HG02870 (cell line): ENCODE measurements at regions not wholly inside any gene's neighbourhood (a gene's known extent, or its start where the extent isn't known, plus 50 kb on each side); places are given as distances from the start of the nearest gene placed in this dataset.
"Not testable (repeated sequence)": the region's sequence is repeated elsewhere in the genome, so short reads cannot be mapped to it uniquely, and the experiment has no call there.

ENCODE experiments used
- ATAC-seq: cut with Tn5 transposase; IDR thresholded peaks from one replicate; pipeline ENCODE4 v1.9.1; 2021; ENCODE audit warnings: mild to moderate bottlenecking, moderate library complexity; ENCODE audit not compliant: unreplicated experiment

DNA sequence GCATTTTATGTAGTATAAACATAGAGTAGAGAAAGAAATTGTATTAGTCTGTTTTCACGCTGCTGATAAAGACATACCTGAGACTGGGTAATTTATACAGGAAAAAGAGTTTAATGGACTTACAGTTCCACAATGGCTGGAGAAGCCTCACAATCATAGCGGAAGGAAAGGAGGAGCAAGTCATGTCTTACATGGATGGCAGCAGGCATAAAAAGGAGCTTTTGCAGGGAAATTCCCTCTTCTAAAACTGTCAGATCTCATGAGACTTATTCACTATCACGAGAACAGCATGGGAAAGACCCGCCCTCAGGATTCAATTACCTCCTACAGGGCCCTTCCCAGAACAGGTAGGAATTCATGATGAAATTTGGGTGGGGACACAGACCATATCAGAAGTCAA, 98.1 kb downstream of the ARRDC3 start:
- not testable (repeated sequence) for ATAC-seq

DNA sequence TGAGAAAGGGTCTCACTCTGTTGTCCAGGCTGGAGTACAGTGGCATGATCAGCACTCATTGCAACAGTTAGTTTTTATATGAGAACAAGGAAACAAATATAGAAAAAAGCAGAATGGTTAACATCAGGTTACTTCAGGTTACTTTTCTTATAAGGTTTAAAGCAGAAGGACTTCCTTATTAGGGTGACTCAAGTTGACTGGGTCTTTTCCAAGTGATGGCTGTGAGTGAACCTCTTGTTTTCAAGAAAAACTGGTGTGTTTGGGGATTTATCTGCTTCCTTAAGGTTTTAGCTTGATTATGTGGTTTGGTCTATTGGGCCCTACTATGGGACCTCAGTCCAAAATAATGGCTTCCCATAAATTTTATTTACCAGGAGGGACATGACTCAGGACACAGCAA, 99.2 kb downstream of the ARRDC3 start:
- no peak for ATAC-seq

DNA sequence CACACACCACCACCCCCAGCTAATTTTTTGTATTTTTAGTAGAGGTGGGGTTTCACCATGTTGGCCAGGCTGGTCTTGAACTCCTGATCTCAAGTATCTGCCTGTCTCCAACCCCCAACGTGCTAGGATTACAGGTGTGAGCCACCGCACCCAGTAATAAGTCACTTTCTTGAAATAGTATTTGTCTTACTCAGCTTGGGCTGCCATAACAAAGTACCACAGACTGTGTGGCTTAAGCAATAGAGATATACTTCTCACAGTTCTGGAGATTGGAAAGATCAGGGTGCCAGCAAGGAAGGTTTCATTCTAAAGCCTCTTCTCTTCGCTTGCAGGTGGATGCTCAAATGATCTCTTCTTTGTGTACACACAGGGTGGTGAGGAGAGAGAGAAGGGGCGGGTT, 99.8 kb downstream of the ARRDC3 start:
- no peak for ATAC-seq

DNA sequence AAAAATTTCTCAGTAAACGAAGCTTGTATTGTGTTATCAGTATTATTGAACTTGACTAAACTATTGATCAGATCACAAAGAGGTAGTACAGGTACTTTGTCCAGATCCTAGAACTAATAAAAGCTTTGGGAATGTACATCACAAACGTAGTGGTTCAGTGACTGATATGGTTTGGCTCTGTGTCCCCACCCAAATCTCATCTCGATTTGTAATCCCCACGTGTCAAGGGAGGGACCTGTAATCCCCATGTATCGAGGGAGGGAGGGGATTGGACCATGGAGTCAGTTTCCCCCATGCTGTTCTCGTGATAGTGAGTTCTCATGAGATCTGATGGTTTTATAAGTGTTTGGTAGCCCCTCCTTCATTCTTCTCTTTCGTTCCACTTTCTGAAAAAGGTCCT, 100.9 kb downstream of the ARRDC3 start:
- ATAC-seq: no peak

DNA sequence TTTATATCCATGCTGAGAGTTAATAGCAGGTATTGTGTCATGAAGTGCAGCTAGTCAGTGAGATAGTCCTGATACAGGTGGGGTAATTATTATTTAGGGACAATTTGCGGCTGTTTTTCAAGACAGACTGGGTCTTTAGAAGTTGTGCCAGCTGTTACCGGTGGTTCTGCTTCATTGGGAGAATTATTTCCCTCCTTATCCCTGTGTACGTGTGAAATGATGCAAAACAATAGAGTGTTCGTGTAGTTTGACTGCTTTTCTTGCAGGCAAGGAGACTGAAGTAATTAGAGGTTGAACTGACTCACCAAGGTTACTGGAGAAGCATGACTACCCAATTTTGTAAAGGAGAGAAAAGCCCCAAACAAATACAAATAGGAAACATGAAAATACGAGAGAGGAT, 101.7 kb downstream of the ARRDC3 start:
- no peak for ATAC-seq

DNA sequence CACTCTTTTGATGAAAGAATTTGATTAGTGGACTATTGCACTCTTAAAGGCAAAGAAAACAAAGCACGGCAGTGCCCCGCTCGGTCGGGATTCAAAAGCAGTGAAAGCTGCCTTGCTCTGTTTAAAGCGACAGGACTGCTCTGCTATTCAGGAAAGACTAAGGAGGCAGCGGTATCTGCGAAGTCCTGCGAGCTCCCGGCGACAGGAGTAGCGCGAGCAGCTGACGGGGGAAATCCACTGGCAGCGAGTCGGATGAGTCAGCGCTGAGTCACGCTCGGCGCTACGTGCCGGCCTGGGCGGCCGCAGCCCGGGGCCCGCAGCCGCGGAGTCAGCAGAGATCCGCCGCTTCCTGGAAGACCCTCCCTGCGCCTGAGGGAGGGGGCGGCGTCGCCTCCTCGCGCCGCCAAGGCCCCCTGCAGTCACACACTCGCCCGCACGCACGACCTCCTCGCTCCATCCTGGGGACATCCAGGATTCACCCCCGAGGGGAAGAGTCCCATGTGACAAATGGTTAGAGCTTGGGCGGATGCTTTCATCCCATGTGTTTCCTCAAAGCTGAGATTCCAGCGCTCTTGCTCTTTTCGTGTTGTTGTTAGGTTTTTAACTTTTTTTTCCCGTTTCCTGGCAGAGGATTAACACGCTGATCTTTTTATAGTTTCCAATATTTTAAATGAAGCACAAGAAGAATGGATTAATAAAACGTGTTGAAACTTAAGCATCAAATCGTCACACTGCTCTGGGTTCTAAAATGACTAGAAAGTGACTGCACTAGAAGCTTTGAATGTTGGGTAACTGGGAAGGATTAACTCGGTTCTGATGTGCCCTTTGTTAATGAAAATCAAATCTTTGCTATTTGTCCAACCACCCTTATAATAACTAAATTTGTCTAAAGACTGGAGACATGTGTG, 102.5 kb downstream of the ARRDC3 start:
- peak; percentile 91 for ATAC-seq

DNA sequence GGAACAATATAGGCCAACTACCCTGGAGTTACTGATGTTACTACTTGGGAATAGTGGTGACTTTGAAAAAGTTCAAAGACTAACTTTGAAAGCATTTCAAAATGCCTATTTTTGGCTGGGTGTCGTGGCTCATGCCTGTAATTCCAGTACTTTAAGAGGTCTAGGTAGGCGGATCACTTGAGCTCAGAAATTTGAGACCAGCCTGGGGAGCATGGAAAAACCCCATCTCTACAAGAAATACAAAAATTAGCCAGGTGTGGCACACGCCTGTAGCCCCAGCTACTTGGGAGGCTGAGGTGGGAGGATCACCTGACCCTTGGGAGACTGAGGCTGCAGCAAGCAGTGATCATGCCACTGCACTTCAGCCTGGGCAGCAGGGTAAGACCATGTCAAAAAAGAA, 105.3 kb downstream of the ARRDC3 start:
- ATAC-seq: no peak

DNA sequence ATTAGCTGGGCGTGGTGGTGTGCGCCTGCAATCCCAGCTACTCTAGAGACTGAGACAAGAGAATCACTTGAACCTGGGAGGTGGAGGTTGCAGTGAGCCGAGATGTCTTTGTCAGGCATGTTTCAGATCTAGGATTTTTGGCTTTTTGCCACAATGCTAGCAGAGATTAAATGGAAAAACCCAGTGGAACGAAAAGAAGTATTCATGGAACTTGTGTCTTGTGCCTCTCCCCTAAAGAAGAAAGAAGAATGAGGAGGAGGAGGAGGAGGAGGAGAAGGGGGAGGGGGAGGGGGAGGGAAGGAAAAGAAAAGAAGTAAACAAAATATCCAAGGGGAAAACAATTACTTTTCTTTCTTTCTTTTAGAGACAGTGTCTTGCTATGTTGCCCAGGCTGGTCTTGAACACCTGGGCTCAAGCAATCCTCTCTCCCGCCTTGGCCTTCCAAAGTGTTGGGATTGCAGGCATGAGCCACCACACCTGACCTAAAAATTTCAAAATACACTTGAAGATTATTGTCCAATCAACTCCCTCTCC, 106.0 kb downstream of the ARRDC3 start:
- ATAC-seq: no peak

DNA sequence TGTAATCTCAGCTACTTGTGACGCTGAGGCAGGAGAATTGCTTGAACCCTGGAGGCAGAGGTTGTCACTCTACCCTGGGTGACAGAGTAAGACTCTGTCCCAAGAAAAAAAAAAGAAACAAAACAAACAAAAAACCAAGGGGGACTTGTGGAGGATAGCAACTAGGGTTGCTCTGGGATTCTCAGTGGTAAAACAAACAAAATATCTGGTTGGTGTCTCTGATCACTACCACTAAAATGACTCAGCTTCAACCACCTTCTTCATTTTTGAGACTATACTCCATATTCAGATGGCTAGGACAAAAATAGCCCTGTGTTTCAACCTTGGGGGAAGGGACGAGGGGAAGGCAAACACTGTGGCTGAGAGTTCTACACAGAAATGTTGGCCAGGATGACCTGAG, 110.3 kb downstream of the ARRDC3 start:
- ATAC-seq: peak; percentile 89

DNA sequence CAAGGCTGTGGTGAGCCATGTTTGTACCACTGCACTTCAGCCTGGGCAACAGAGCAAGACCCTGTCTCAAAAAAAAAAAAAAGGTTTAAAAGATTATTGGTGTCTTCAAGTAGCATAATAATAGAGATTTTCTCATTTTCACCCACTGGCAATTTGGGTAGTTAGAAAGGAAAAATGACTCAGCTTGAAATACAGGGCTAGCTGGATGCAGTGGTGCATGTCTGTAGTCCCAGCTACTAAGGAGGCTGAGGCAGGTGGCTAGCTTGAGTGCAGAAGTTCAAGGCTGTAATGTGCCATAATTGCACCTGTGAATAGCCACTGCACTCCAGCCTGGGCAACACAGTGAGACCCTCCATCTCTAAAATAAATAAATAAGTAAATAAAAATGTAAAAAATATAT, 111.1 kb downstream of the ARRDC3 start:
- peak; percentile 49 for ATAC-seq

DNA sequence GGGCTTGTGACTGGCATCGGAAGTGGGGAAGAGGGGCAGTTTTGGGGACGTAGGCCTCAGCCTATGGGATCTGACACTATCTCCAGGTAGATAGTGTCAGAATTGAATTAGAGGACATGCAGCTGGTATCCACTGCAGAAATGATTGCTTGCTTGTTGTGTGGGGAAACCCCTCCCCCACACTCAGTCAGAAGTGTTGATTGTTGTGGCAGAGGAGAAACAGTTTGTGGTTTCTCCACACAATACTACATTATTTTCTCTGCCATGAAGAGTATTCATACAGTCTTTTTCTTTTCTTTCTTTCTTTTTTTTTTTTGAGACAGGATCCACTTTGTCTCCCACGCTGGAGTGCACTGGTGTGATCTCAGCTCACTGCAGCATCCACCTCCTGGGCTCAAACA, 113.9 kb downstream of the ARRDC3 start:
- no peak for ATAC-seq

DNA sequence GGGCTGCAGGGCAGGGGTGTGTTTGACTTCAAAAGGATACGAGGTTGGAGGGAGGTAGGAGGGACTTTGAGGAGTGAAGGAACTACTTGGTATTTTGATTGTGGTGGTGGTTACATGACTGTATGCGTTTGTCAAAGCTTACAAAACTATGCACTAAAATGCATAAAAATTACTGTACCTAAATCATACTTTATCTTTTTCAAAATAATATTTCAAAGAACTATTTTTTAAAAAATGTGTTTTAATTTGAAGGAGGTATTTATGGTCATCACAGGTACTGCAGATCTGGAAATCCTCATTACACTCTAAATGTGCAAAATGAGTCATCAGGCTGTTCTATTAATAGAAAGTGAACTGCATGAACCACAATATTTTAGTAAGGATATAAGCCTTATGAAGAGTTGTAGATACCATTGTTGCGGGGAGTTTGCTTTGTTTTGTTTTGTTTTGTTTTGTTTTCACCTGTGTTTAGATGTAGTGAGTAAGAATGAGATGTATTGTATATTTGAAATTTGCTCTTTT, 116.9 kb downstream of the ARRDC3 start:
- peak; percentile 55 for ATAC-seq

DNA sequence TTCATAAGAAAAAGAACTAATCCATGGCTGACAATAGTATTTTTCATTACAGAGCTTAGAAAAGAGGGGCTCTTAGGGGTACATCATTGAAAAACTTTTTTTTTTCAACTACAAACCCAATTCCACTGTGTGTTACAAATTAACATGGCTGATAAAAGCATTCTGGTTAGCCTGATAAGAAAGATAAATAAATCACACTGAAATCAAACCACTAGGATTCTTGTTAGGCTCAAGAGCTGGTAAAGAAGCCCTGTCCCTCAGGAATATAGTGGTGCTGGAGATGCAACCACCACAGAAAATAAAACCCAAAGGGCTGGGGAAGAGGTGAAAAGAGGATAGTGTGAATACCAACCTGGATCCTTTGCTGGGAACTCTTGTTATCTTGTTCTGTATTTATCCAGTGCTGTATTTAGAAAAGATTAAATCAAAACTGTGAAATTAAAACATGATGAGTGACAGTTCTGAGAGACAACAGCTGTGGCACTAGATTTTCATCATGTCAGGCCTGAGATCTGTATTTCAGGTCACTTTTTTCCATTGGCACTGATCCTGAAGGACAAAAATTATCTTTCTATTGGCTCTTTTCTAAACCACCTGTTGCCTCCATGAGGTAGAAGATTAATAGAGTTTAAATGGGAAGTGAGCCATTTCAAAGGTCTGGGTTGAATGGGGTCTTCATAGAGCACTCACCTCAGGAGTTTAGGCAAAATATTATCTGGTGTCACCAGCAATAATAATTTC, 118.6 kb downstream of the ARRDC3 start:
- ATAC-seq: no peak

DNA sequence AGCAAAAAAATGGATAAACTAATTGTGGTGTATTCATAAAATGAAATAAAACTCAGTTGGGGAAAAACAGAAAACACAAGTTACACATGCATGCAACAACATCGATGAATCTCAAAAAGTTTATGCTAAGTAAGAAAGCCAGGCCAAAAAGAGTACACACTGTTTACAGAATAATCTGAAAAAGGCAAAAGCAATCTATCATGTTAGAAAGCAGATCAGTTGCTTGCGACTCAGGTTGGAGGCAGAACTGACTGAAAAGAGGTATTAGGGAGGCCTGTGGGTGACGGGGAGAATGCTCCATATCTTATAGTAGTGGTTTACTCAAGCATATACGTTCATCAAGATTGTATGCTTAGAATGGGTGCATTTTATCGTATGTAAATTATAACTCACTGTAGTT, 119.2 kb downstream of the ARRDC3 start:
- no peak for ATAC-seq

DNA sequence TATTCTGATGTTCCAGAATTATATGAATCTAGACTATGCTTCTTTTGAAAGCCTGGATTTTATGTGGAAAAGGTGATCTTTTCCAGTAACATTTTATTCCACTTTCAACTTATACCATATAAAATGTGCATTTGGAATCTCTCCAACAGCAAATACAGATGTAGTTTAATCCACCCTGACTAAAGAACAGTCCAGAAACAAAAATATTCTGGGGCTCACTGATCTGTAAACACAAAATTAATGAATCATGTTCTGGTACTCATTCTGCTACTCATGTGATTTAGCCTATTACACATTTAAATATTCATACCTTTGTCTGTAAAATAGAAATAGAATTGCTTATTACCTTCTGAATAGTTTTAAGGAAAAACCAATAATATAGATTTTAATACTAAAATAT, 125.8 kb downstream of the ARRDC3 start:
- ATAC-seq: no peak

DNA sequence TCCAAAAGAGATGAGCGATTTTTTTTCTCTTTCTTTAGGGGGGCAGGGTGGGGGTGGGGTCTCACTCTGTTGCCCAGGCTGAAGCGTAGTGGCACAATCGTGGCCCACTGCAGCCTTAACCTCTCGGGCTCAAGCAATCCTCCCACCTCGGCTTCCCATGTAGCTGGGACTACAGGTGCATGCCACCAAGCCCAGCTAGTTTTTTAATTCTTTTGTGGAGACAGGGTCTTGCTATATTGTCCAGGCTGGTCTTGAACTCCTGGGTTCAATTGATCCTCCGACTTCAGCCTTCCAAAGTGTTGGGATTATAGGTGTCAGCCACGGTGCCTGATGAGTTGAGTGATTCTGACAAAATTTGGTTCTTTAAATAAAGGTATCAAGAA, 127.0 kb downstream of the ARRDC3 start:
- ATAC-seq: no peak

DNA sequence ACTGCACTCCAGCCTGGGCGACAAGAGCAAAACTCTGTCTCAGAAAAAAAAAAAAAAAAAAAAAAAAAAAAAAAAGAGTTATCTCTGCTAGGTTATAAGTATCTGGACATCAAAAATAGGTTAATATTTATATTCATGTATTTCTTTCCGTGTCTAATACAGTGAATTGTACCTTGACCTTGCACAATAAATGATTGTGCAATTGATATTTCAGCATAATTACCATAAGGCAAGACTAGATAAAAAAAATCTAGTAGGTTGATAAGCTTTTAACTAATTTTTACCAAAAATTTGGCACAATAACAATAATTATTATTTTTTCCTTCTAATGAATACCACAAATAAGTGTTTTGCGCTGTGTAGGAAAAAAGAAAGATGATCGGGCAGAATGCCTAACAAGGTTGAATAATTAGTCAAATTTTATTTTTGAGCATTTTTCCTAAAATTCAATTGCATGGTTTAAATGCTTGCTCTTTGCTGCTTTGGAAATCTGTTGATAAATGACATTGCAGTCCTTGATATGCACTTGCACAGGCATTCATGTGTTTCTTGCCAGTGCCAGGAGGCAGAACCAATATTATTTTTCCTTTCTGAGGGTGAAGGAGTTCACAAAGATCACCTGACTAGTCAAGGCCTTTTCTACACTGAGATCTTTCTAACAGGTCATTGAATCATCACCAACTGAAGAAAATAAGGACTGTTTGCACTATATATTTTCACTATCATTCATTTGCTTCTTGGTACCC, 127.5 kb downstream of the ARRDC3 start:
- ATAC-seq: no peak

DNA sequence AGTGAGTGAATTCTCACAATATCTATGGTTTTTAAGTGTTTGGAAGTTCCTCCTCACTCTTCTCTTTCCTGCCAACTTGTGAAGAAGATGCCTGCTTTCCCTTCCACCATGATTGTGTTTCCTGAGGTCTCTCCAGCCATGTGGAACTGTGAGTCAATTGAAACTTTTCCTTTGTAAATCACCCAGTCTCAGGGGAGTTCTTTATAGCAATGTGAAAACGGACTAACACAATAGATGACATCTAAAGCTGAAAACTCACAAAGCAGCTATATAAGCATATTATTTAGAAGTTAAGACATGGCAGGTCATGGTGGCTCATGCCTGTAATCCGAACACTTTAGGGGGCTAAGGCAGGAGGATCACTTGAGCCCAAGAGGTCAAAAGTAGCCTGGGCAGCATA, 130.2 kb downstream of the ARRDC3 start:
- no peak for ATAC-seq

DNA sequence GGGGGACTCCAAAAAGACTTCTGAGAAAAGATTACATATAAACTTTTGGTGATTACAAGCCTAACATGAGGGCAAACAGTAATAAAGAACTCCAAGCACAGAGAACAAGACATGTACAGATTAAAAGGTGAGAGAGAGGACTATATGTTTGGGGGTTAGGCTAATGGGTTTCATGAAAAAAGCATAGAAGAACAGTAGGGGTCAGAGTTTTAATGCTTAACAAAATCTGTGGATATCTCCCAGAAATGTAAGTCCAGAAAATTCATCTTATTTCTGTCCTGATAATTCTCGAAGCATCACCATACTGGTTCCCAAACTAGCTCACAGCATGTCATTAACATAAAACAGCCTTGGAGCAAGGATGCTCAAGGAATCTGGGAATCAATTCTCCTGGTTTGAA, 137.2 kb downstream of the ARRDC3 start:
- ATAC-seq: no peak

DNA sequence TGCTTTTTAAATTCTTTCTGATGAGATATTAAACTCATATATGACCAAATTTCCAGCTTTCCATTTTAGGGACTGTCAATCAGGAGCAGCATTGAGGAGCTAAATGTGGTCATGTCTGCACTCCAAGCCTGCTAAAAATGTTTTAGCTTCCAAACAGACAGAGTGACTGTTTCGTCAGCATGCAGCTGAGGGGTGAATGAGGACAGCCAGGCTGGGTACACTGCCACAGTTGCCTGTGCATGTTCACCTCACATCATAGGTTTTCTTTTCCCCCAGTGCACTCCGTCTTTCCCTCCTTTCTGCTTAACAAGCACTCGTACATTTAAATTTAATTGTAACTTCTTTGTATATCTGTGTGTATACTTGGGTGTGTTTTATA, 138.1 kb downstream of the ARRDC3 start:
- no peak for ATAC-seq

DNA sequence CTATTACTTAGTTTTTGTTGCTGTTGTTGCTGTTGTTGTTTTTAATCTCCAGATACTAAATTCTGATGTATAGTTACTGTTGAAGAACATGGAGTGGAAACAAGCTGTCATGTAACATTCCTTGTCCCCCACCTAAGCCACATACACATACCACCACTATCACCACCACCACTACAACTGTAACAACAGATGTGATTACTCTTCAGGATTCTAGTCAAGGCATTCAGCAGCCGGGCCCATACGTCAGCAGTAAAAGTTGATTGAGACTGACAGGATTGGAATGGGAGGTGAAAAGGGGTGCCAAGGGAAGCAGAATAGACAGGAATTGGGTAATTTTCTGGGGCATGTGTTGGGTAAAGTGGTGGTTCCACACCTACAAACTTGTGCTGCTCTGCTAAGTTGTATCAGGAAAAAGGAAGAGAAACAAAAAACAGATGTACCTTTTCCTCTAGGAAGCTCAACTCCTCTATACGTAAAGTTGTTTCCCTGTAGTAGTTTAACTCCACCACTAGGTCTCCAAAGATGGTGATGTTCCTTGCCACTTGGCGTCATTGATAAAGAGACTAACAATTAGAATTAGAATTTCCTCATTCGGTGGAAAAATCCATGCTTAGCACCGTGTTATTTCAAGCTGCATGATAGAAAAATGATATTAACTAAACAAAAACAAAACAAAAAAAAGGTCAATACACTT, 138.6 kb downstream of the ARRDC3 start:
- ATAC-seq: no peak
